NCI-H82 (cell line): ENCODE measurements at regions not wholly inside any gene's neighbourhood (a gene's known extent, or its start where the extent isn't known, plus 50 kb on each side); places are given as distances from the start of the nearest gene placed in this dataset.

ENCODE experiments used
- DNase-seq: peaks from one replicate; lab custom pipeline; 2025; lab: John Stamatoyannopoulos, UW

- no peak for DNase-seq
Observed at GRCh38 chr9:19732441-19732951, 56.3 kb downstream of the SLC24A2 start.

- DNase-seq, result no peak
Observed at GRCh38 chr9:19728101-19728500, 60.7 kb downstream of the SLC24A2 start.

DNA sequence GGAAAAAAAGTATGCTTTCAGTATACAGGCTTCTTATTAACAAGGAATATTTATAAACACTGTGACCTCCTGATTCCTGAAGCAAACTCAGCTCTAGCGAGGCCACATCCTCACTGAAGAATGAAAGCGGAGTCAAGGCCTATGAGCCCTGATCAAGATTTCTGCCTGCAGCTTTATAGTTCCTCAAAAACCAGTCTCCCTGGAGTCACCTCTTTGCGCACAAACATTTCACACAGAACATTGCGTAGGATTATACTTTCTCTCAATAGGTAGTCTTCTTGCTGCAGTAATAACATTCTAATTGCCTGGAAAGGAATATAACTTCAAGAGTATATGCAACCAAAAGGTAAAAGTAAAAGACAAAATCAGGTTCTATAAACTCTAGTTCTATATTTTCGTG lies 62.9 kb downstream of the SLC24A2 start:
- DNase-seq, result no peak

- no peak for DNase-seq
Observed at GRCh38 chr9:19720377-19720776, 68.5 kb downstream of the SLC24A2 start.

DNA sequence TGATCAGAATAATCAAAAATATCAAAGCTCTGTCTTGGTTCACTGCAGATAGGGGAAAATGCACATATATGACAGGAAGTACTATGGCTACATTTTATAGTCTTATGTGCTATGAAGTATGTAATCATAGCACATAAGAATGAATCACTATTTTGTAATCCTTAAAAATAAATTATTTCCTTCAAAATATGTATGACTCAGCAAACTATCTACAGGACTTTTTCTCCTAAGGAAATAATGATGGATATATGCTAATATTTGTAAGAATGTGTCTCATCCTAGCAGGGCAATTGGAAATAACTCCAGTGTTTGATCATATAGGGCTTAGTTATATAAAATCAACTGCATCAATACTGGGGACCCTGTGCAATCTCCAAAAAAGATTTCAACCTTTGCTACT lies 85.1 kb downstream of the SLC24A2 start:
- no peak for DNase-seq

GRCh38 chr9:19701991-19702390 lies 86.8 kb downstream of the SLC24A2 start:
- no peak for DNase-seq

- DNase-seq, result no peak
Observed at GRCh38 chr9:19701274-19701673, 87.6 kb downstream of the SLC24A2 start.

DNA sequence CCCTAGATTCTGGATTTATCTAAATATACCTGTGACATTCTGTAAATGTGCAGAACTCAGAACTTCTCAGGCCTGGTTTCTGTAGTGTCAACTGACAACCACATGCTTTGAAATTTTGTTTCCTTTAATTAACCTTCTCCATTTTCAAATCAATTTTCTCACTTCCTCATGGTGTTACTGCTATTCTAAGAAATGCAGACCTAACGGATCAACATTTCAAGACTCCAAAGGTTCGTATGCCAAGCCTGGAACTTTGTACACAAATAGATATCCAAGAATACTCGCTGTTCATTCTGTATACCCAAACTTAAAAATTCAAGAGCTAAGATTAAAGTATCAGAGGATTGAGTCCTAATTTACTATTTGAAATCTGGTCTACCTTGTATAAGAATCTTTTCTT lies 88.1 kb downstream of the SLC24A2 start:
- no peak for DNase-seq

DNA sequence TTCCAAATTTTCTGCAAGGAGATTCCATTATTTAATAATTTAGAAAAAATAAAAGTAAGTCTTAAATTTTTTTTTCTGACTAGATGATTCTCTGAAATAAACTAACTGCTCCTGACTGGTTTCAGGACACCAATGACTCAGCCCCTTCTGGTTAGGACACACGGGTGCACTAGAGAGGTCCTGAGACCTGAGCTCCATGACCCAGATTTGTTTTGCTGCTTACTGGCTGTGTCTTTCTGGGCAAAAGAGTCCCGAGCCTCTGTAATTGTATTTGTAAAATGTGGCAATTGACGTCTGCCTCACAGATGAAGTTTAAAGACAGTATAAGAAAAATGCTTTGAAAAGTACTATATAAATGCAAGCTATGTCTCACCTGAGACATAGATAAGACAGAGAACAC lies 89.1 kb downstream of the SLC24A2 start:
- no peak for DNase-seq

DNA sequence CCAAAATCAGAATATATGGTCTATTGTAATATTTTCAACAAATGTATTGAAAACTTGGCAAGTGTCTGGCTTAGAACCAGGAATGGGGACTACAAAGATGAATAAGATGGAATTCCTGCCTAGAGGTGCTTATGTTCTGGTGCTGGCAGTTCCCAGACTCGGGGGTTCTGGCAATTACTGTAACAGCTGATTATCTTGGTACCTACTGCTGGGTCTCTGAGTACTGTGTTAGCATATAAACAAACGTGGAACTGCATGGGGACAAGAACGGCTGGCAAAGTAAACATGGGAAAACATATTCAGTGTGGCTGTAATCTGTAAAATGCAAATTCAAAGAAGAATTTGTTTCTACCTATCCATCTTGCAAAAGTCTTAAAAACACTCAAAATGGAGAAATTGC lies 89.9 kb downstream of the SLC24A2 start:
- no peak for DNase-seq

- no peak for DNase-seq
Observed at GRCh38 chr9:19694601-19695000, 94.2 kb downstream of the SLC24A2 start.

GRCh38 chr9:19690128-19690527 lies 98.7 kb downstream of the SLC24A2 start:
- DNase-seq, result no peak

GRCh38 chr9:19689328-19690101 lies 99.3 kb downstream of the SLC24A2 start:
- DNase-seq, result no peak

DNA sequence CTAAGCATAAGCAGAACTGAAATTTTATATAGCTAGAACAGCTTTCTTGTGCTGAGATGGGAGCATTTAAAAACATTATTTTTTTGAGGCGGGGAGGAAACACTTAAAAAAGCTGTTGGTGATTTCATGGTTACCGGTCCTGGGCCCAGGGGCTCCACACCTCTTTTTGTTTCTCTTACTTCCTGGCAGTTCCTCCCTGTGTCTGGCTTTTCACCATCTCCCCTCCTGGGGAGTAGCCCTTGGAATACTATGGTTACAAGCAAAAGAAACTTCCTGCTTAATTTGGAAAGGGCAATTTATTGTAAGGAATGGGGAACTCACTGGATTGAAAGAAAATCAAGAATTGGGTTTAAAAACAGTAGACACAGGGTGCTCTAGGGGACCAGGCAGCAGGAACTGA lies 105.1 kb downstream of the SLC24A2 start:
- no peak for DNase-seq

GRCh38 chr9:19682397-19682796 lies 106.4 kb downstream of the SLC24A2 start:
- no peak for DNase-seq

GRCh38 chr9:19681846-19682245 lies 107.0 kb downstream of the SLC24A2 start:
- DNase-seq, result no peak

GRCh38 chr9:19677924-19678323 lies 110.9 kb downstream of the SLC24A2 start:
- peak; percentile 41 for DNase-seq

GRCh38 chr9:19675492-19675891 lies 113.3 kb downstream of the SLC24A2 start:
- no peak for DNase-seq

- DNase-seq, result no peak
Observed at GRCh38 chr9:19666575-19666974, 122.3 kb downstream of the SLC24A2 start.

- no peak for DNase-seq
Observed at GRCh38 chr9:19665146-19665863, 123.5 kb downstream of the SLC24A2 start.

GRCh38 chr9:19663570-19663969 lies 125.3 kb downstream of the SLC24A2 start:
- DNase-seq, result no peak

- DNase-seq, result no peak
Observed at GRCh38 chr9:19662213-19662612, 126.6 kb downstream of the SLC24A2 start.

GRCh38 chr9:19660019-19660418 lies 128.8 kb downstream of the SLC24A2 start:
- DNase-seq, result no peak
